Glutamatergic neuron (in vitro differentiated cells): ENCODE measurements at regions not wholly inside any gene's neighbourhood (a gene's known extent, or its start where the extent isn't known, plus 50 kb on each side); places are given as distances from the start of the nearest gene placed in this dataset.
"Not testable (repeated sequence)": the region's sequence is repeated elsewhere in the genome, so short reads cannot be mapped to it uniquely, and the experiment has no call there.

ENCODE experiments used
- DNase-seq: peaks from one replicate; pipeline ENCODE4 v3.0.0; 2022
- H3K27ac Mint-ChIP-seq: one replicate; pipeline ENCODE4 v1.8.0; 2020; ENCODE audit warnings: mild to moderate bottlenecking, mixed read lengths, inconsistent platforms; ENCODE audit not compliant: unreplicated experiment
- H3K27me3 Mint-ChIP-seq: one replicate; pipeline ENCODE4 v1.8.0; 2020; ENCODE audit warnings: mild to moderate bottlenecking, moderate library complexity, mixed read lengths, inconsistent platforms; ENCODE audit not compliant: unreplicated experiment
- H3K36me3 Mint-ChIP-seq: one replicate; pipeline ENCODE4 v1.8.0; 2020; ENCODE audit warnings: mild to moderate bottlenecking, mixed read lengths, inconsistent platforms; ENCODE audit not compliant: unreplicated experiment
- H3K4me1 Mint-ChIP-seq: one replicate; pipeline ENCODE4 v1.8.0; 2020; ENCODE audit warnings: mild to moderate bottlenecking, low read depth, mixed read lengths, inconsistent platforms; ENCODE audit not compliant: unreplicated experiment
- H3K4me3 Mint-ChIP-seq: one replicate; pipeline ENCODE4 v1.8.0; 2020; ENCODE audit warnings: mild to moderate bottlenecking, mixed read lengths, inconsistent platforms; ENCODE audit not compliant: unreplicated experiment
- H3K9me3 Mint-ChIP-seq: one replicate; pipeline ENCODE4 v1.8.0; 2020; ENCODE audit warnings: mild to moderate bottlenecking, moderate library complexity, mixed read lengths, inconsistent platforms; ENCODE audit not compliant: unreplicated experiment
- CTCF ChIP-seq: fragments of 200-600 bp; sonication (generic); IDR thresholded peaks from one replicate; pipeline ENCODE4 v1.5.0; 2021; ENCODE audit not compliant: partially characterized antibody, unreplicated experiment

DNA sequence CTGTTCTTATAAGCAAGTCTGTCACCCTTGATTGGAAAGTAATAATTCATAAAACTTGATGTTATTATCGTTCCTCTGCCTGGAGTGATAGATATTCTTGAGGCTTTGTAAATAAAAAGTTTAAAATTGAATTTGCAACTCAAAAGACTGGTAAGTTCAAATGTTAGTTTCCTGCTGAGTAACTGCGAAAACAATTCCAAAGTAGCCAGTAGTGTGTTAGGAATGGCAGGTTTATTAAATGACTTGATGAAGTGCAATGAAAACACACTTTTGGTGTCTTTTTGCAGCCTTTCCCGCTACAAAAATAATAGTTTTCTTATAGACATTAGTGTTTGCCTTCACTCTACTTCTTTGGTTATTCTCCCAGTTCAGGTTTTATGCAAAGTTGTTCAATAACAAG, 299.3 kb downstream of the DLEU7 start:
- no peak for TF ChIP-seq CTCF
- peaks cover 5% of the 10 kb centered on the region for H3K36me3 Mint-ChIP-seq
- H3K27me3 Mint-ChIP-seq: no peaks in the 10 kb centered on the region
- no peak overlapping the region for H3K27ac Mint-ChIP-seq
- no peak overlapping the region for H3K4me3 Mint-ChIP-seq
- no peaks in the 10 kb centered on the region for H3K4me1 Mint-ChIP-seq
- no peaks in the 10 kb centered on the region for H3K9me3 Mint-ChIP-seq
- DNase-seq: no peak

DNA sequence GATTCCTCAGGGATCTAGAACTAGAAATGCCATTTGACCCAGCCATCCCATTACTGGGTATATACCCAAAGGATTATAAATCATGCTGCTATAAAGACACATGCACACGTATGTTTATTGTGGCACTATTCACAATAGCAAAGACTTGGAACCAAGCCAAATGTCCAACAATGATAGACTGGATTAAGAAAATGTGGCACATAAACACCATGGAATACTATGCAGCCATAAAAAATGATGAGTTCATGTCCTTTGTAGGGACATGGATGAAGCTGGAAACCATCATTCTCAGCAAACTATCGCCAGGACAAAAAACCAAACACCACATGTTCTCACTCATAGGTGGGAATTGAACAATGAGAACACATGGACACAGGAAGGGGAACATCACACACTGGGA, 296.3 kb downstream of the DLEU7 start:
- not testable (repeated sequence) for H3K4me1 Mint-ChIP-seq, H3K4me3 Mint-ChIP-seq, H3K36me3 Mint-ChIP-seq, H3K9me3 Mint-ChIP-seq, H3K27me3 Mint-ChIP-seq, DNase-seq, H3K27ac Mint-ChIP-seq

- DNase-seq: no peak
- Mint-ChIP-seq H3K4me3 (no peak overlapping the region), H3K4me1 (no peaks in the 10 kb centered on the region), H3K36me3 (no peaks in the 10 kb centered on the region), H3K27me3 (no peaks in the 10 kb centered on the region), H3K9me3 (no peaks in the 10 kb centered on the region), H3K27ac (no peak overlapping the region)
- no peak for TF ChIP-seq CTCF
Measured at GRCh38 chr13:50548586-50548985, 294.9 kb downstream of the DLEU7 start.

- TF ChIP-seq CTCF: no peak
- Mint-ChIP-seq H3K9me3 (peaks cover 4% of the 10 kb centered on the region), H3K36me3 (no peaks in the 10 kb centered on the region), H3K4me1 (no peaks in the 10 kb centered on the region), H3K27me3 (no peaks in the 10 kb centered on the region), H3K4me3 (no peak overlapping the region), H3K27ac (no peak overlapping the region)
- no peak for DNase-seq
Measured at GRCh38 chr13:50549221-50549942, 294.1 kb downstream of the DLEU7 start.

DNA sequence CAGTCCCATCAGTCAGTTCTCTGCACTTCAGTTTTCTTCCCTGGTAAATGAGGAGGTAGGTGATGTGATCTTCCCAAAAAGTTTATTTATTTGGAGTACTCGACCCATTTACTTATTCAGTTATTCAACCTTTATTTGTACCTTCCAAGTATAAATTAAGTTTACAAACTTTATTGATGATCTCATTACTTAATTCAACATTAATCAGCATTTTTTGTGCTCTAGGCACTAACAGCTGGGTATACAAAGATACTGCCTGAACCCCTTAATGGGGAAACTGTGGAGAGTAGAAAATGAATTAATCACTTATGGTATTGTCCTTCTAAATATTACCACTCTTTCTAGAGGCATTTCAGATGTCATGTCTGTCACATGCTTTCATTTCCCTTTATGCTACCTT, 293.3 kb downstream of the DLEU7 start:
- Mint-ChIP-seq H3K27me3 (no peaks in the 10 kb centered on the region), H3K4me1 (no peaks in the 10 kb centered on the region), H3K27ac (no peak overlapping the region), H3K36me3 (no peaks in the 10 kb centered on the region), H3K9me3 (peaks cover 4% of the 10 kb centered on the region), H3K4me3 (no peak overlapping the region)
- no peak for TF ChIP-seq CTCF
- DNase-seq: no peak
